Breast epithelium (tissue), 4 donors: ENCODE measurements at regions not wholly inside any gene's neighbourhood (a gene's known extent, or its start where the extent isn't known, plus 50 kb on each side); places are given as distances from the start of the nearest gene placed in this dataset.
"Not testable (repeated sequence)": the region's sequence is repeated elsewhere in the genome, so short reads cannot be mapped to it uniquely, and the experiment has no call there.

Experiments used
- DNase-seq, 2 donors: peaks; one replicate each; pipeline ENCODE4 v3.0.0-alpha.2; 2019; ENCODE audit warnings: low spot score in 2 of 2
- H3K27ac ChIP-seq, 2 donors: fragments of 200-600 bp; sonication (generic) in 1 of 2; one replicate each; pipeline ENCODE4 v1.5.1; 2016 to 2019; ENCODE audit warnings: mild to moderate bottlenecking in 1 of 2
- H3K27me3 ChIP-seq, 2 donors: fragments of 200-600 bp; sonication (generic) in 1 of 2; one replicate each; pipeline versions ENCODE4 v1.5.1 to v1.6.0; 2017 to 2019; ENCODE audit warnings: control low read depth in 1 of 2, mild to moderate bottlenecking in 1 of 2
- H3K36me3 ChIP-seq: fragments of 200-600 bp; one replicate; pipeline ENCODE4 v1.5.1; 2019
- H3K4me1 ChIP-seq, 2 donors: fragments of 200-600 bp; sonication (generic); one replicate each; pipeline ENCODE4 v1.5.1; 2016 to 2019; ENCODE audit warnings: control low read depth in 1 of 2
- H3K4me3 ChIP-seq, 3 donors: fragments of 200-600 bp; sonication (generic); 1 replicate in 2 of 3; 2 replicates in 1 of 3; pipeline ENCODE4 v1.5.1; 2016 to 2019; ENCODE audit warnings: mild to moderate bottlenecking in 3 of 3, moderate library complexity in 2 of 3
- H3K9me3 ChIP-seq, 2 donors: fragments of 200-600 bp; sonication (generic) in 1 of 2; one replicate each; pipeline ENCODE4 v1.5.1; 2016 to 2019; ENCODE audit warnings: control low read depth in 1 of 2
- POLR2A ChIP-seq: fragments of 450-650 bp; IDR thresholded peaks from one replicate; pipeline ENCODE4 v1.6.1; 2016; ENCODE audit warnings: antibody characterized with exemption, mild to moderate bottlenecking, moderate library complexity
- POLR2AphosphoS5 ChIP-seq, 3 donors: sonication (generic); formaldehyde crosslinking; IDR thresholded peaks; one replicate each; pipeline ENCODE4 v1.6.1; 2017; ENCODE audit warnings: antibody characterized with exemption in 3 of 3
- intact Hi-C: fragments of 100-400 bp; cut with DNase I; formaldehyde crosslinking; loops from one replicate; pipeline ENCODE4 v1.15.1; 2023; ENCODE audit warnings: low total_unique reads
- TF ChIP-seq, protein P1 (sequence below), 3 donors: fragments of 450-650 bp; IDR thresholded peaks; one replicate each; pipeline ENCODE4 v1.5.1; 2016 to 2017; ENCODE audit warnings: antibody characterized with exemption in 3 of 3, mild to moderate bottlenecking in 3 of 3, moderate library complexity in 3 of 3

DNA sequence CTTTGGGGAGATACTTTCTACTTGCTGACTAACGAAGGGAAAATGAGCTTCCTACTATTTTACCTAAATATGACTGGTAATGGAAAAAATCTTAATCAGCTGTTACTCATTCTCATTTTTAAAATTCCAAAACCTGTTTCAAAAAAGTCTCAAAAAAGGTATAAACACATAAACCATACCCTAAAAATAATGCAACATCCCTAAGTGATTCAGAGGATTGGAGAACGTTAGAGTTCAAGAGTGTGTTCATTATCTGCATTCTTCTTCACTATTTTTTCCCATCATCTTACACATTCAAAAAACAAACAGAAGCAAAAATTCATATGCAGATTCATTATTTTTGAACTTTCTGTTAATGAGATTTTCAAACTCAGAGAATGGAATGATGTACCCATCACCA is 150.4 kb upstream of the GNAI1 start:
- no peaks in the 10 kb centered on the region for H3K27me3 ChIP-seq
- TF ChIP-seq POLR2A (no peak), POLR2AphosphoS5 (IDR thresholded peaks at IDR 0.05) (no peak)
- TF ChIP-seq, protein P1, sequence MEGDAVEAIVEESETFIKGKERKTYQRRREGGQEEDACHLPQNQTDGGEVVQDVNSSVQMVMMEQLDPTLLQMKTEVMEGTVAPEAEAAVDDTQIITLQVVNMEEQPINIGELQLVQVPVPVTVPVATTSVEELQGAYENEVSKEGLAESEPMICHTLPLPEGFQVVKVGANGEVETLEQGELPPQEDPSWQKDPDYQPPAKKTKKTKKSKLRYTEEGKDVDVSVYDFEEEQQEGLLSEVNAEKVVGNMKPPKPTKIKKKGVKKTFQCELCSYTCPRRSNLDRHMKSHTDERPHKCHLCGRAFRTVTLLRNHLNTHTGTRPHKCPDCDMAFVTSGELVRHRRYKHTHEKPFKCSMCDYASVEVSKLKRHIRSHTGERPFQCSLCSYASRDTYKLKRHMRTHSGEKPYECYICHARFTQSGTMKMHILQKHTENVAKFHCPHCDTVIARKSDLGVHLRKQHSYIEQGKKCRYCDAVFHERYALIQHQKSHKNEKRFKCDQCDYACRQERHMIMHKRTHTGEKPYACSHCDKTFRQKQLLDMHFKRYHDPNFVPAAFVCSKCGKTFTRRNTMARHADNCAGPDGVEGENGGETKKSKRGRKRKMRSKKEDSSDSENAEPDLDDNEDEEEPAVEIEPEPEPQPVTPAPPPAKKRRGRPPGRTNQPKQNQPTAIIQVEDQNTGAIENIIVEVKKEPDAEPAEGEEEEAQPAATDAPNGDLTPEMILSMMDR (IDR thresholded peaks at IDR 0.05), result no peak
- H3K9me3 ChIP-seq, result no peaks in the 10 kb centered on the region
- H3K36me3 ChIP-seq, result no peaks in the 10 kb centered on the region
- intact Hi-C loops, result no loop called here
- H3K27ac ChIP-seq, result no peak overlapping the region
- no peaks in the 10 kb centered on the region for H3K4me1 ChIP-seq
- DNase-seq, result no peak
- no peak overlapping the region for H3K4me3 ChIP-seq

DNA sequence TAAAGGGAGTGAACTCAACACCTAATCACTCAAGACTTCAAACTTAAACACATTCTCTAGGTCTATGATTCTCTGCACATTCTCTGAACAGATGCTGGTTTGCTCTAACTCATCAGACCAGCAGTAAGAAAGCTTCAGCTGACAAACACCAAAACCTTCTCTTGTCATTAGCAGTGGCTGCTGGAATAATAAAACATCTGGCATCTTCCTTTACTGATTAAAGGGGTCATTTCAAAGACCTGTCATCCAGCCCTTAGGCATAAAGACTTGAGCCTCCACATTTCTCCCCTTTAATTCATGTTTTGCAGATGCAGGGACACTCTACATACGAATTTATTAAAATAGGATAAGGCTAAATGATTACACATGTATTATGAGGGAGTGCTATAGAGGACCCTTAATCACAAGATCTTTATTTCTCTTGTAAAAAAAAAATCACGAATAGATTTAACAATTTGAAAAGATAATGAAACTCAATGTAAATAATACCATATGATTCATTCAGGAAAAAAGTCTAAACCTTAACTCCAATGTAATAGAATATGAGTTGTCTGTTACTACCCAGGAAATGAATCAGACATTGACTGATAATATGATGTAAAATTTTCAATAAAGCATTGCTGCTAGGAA is 152.4 kb upstream of the GNAI1 start:
- H3K4me3 ChIP-seq, result no peak overlapping the region
- no peaks in the 10 kb centered on the region for H3K4me1 ChIP-seq
- no peak for DNase-seq
- peaks cover 0 to 3% of the 10 kb centered on the region in 2 donors for H3K9me3 ChIP-seq
- no peaks in the 10 kb centered on the region for H3K27me3 ChIP-seq
- H3K36me3 ChIP-seq, result no peaks in the 10 kb centered on the region
- TF ChIP-seq, protein P1 (IDR thresholded peaks at IDR 0.05), result no peak
- TF ChIP-seq POLR2AphosphoS5 (IDR thresholded peaks at IDR 0.05), result no peak
- TF ChIP-seq POLR2A, result no peak
- no peak overlapping the region for H3K27ac ChIP-seq
- intact Hi-C loops, result no loop called here

DNA sequence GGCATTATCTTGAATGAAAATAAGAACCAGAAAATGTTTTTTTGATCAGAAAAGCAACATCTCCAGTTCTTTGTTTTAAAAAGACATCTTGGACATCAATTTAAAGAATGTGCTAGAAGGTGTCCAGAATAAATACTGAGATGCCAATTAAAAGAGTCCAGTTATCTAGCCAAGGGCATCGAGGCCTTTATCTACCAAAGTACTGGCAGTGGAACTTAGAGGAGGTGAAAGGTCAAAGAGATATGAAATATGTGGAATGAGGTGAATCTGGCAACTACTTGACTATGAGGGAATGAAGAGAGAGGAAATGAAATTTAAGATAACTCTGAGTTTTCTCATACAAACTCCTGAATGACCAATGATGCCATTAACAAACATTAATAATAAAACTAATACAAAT is 154.3 kb upstream of the GNAI1 start:
- Histone ChIP-seq H3K27me3 (no peaks in the 10 kb centered on the region), H3K9me3 (peaks cover 0 to 4% of the 10 kb centered on the region in 2 donors), H3K4me3 (no peak overlapping the region), H3K36me3 (no peaks in the 10 kb centered on the region), H3K27ac (no peak overlapping the region), H3K4me1 (no peaks in the 10 kb centered on the region)
- TF ChIP-seq POLR2AphosphoS5 (IDR thresholded peaks at IDR 0.05) (no peak), POLR2A (no peak)
- TF ChIP-seq, protein P1 (IDR thresholded peaks at IDR 0.05), result no peak
- DNase-seq, result no peak
- intact Hi-C loops, result no loop called here

DNA sequence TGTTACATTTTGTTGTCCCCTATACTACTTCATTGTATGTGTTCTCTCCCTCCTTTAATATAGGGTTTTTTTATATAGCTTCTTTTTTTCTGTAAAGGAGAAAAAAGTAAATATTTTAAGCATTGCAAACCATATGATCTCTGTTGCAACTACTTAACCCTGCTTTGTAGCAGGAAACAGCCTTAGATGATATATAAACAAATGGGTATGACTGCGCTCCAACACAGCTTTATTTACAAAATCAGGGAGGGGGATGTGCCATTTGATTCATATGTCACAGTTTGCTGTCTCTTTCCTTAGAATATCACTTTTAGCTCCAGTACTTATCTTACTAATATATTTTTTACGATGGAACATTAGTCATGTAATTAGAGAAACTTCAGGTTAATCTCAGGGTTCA is 155.2 kb upstream of the GNAI1 start:
- intact Hi-C loops, result no loop called here
- no peak for DNase-seq
- H3K27me3 ChIP-seq, result no peaks in the 10 kb centered on the region
- H3K36me3 ChIP-seq, result no peaks in the 10 kb centered on the region
- no peak overlapping the region for H3K4me3 ChIP-seq
- no peaks in the 10 kb centered on the region for H3K4me1 ChIP-seq
- H3K27ac ChIP-seq, result no peak overlapping the region
- H3K9me3 ChIP-seq, result peaks cover 0 to 4% of the 10 kb centered on the region in 2 donors
- TF ChIP-seq POLR2AphosphoS5 (IDR thresholded peaks at IDR 0.05), result no peak
- no peak for TF ChIP-seq POLR2A
- TF ChIP-seq, protein P1 (IDR thresholded peaks at IDR 0.05), result no peak

DNA sequence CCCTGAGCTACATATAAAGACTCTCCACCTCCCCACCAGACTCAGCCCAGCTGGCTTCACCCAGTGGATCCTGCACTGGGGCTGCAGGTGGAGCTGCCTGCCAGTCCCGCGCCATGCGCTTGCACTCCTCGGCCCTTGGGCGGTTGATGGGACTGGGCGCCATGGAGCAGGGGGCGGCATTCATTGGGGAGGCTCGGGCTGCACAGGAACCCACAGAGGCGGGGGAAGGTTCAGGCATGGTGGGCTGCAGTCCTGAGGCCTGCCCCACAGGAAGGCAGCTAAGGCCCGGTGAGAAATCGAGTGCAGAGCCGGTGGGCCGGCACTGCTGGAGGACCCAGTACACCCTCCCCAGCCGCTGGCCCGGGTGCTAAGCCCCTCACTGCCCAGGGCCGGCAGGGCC is 157.2 kb upstream of the GNAI1 start:
- TF ChIP-seq POLR2AphosphoS5 (IDR thresholded peaks at IDR 0.05) (no peak), POLR2A (no peak)
- TF ChIP-seq, protein P1 (IDR thresholded peaks at IDR 0.05), result no peak
- Histone ChIP-seq H3K36me3 (no peaks in the 10 kb centered on the region), H3K27me3 (no peaks in the 10 kb centered on the region), H3K4me3 (no peak overlapping the region), H3K27ac (no peak overlapping the region), H3K9me3 (peaks cover 0 to 4% of the 10 kb centered on the region in 2 donors), H3K4me1 (no peaks in the 10 kb centered on the region)
- no peak for DNase-seq
- intact Hi-C loops, result loop anchor here (2.0 kb wide), 1 partner anchor 75 kb away; no protein-coding TSS in a partner anchor

DNA sequence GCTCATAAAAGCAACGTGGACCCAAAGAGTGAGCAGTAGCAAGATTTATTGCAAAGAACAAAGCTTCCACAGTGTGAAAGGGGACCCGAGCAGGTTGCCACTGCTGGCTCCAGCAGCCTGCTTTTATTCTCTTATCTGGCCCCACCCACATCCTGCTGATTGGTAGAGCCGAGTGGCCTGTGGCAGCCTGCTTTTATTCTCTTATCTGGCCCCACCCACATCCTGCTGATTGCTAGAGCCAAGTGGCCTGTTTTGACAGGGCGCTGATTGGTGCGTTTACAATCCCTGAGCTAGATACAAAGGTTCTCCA is 158.0 kb upstream of the GNAI1 start:
- not testable (repeated sequence) for DNase-seq

DNA sequence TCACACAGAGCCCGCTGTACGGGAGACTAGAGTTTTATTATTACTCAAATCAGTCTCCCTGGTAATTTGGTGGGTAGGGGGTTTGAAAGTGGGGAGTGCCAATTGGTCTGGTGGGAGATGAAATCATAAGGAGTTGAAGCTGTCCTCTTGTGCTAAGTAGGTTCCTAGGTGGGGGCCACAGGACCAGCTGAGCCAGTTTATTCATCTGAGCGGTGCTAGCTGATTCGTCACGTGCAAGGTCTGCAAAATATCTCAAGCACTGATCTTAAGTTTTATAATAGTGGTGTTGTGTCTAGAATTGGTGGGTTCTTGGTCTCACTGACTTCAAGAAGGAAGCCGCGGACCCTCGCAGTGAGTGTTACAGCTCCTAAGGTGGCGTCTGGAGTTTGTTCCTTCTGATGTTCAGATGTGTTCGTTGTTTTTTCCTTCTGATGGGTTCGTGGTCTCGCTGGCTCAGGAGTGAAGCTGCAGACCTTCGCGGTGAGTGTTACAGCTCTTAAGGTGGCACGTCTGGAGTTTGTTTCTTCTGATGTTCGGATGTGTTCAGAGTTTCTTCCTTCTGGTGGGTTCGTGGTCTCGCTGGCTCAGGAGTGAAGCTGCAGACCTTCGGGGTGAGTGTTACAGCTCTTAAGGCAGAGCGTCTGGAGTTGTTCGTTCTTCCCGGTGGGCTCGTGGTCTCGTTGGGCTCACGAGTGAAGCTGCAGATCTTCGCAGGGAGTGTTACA is 158.5 kb upstream of the GNAI1 start:
- DNase-seq, result not testable (repeated sequence)
- intact Hi-C loops, result loop anchor here (2.0 kb wide), 1 partner anchor 73 kb away; no protein-coding TSS in a partner anchor

More for the DNA sequence above, 158.0 kb upstream of the GNAI1 start:
- not testable (repeated sequence) for H3K27me3 ChIP-seq, H3K9me3 ChIP-seq, H3K4me3 ChIP-seq, H3K36me3 ChIP-seq, H3K27ac ChIP-seq, H3K4me1 ChIP-seq
- intact Hi-C loops, result loop anchor here (2.0 kb wide), 1 partner anchor 74 kb away; no protein-coding TSS in a partner anchor

More for the DNA sequence above, 158.5 kb upstream of the GNAI1 start:
- not testable (repeated sequence) for H3K27me3 ChIP-seq, H3K36me3 ChIP-seq, H3K4me3 ChIP-seq, H3K9me3 ChIP-seq, H3K27ac ChIP-seq, H3K4me1 ChIP-seq
